ENCODE measurements at regions not wholly inside any gene's neighbourhood (a gene's known extent, or its start where the extent isn't known, plus 50 kb on each side); places are given as distances from the start of the nearest gene placed in this dataset.

DNA sequence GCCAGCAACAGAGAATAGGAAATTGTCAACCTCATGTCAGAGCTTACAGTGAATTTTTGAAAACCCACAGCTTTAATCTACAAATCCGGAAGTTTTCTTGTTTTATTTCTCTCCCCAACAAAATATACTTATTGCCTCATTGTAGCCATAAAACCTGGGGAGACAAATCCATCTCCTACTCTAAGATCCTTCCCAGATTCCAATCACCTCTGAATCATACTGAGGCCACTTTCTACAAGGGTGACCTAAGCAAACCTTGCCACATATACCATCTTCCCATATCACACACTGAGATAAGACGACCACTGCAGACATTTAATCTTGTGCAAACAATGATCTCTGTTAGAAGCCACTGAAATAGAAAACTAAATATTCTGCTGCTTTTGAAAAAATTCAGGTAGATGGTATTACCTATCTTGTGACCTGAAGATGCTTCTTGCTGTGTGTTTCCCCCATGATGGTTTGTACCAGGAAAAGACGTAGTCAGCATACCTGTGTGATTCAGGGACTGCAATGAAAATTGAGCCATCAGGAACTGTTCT is 171.5 kb upstream of the DUSP10 start:
- TF ChIP-seq CTCF (IDR thresholded peaks at IDR 0.05; ENCODE audit: borderline replicate concordance, extremely low read depth, insufficient read depth): no peak
- H3K4me1 ChIP-seq (ENCODE audit: control insufficient read depth in 2 of 3, insufficient read depth in 2 of 3, low read depth in 1 of 3, low read length in 3 of 3): no peaks in the 10 kb centered on the region
- H3K9ac ChIP-seq (ENCODE audit: low read length in 3 of 3): no peak overlapping the region
- no peaks in the 10 kb centered on the region for H3K9me3 ChIP-seq (ENCODE audit: control insufficient read depth in 2 of 3, insufficient read depth in 1 of 3, low read length in 3 of 3)
- FAIRE-seq (no peak), DNase-seq (no peak)
- H3K27me3 ChIP-seq (ENCODE audit: control insufficient read depth, insufficient read depth, low read length): no peaks in the 10 kb centered on the region
- intact Hi-C loops (cut with DNase I): no loop called here
- H3K36me3 ChIP-seq (ENCODE audit: control insufficient read depth in 2 of 3, insufficient read depth in 3 of 3, low read length in 3 of 3): no peaks in the 10 kb centered on the region
- H3K27ac ChIP-seq (ENCODE audit: low read depth in 2 of 2, low read length in 2 of 2): no peak overlapping the region
- H3K4me3 ChIP-seq (ENCODE audit: low read length in 3 of 3): no peak overlapping the region

DNA sequence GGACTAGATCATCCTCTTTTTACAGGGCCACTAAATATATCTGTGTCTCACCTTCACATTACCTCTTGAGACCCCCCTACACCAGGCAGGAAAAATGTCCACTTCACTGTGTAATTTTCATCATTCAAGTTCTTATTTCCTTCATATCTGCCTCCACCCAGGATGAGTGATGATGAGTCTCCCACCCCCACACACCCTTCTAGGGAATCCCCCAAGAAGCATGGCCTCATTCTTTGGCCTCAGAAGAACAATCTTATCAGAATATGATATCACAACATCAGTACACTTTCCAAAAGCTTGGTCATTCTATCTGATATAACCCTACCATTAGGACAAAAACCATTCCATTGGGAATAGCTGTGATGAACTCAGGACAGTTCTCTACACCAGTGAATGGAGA is 170.3 kb upstream of the DUSP10 start:
- Histone ChIP-seq H3K9ac (ENCODE audit: low read length in 3 of 3) (no peak overlapping the region), H3K27ac (ENCODE audit: low read depth in 2 of 2, low read length in 2 of 2) (no peak overlapping the region), H3K4me1 (ENCODE audit: control insufficient read depth in 2 of 3, insufficient read depth in 2 of 3, low read depth in 1 of 3, low read length in 3 of 3) (no peaks in the 10 kb centered on the region), H3K36me3 (ENCODE audit: control insufficient read depth in 2 of 3, insufficient read depth in 3 of 3, low read length in 3 of 3) (no peaks in the 10 kb centered on the region), H3K9me3 (ENCODE audit: control insufficient read depth in 2 of 3, insufficient read depth in 1 of 3, low read length in 3 of 3) (no peaks in the 10 kb centered on the region), H3K4me3 (ENCODE audit: low read length in 3 of 3) (no peak overlapping the region), H3K27me3 (ENCODE audit: control insufficient read depth, insufficient read depth, low read length) (no peaks in the 10 kb centered on the region)
- no peak for TF ChIP-seq CTCF (IDR thresholded peaks at IDR 0.05; ENCODE audit: borderline replicate concordance, extremely low read depth, insufficient read depth)
- DNase-seq (no peak), FAIRE-seq (no peak)
- intact Hi-C loops (cut with DNase I): no loop called here

GRCh38 chr1:221911714-221912113 is 169.8 kb upstream of the DUSP10 start:
- Histone ChIP-seq H3K9me3 (ENCODE audit: control insufficient read depth in 2 of 3, insufficient read depth in 1 of 3, low read length in 3 of 3) (no peaks in the 10 kb centered on the region), H3K36me3 (ENCODE audit: control insufficient read depth in 2 of 3, insufficient read depth in 3 of 3, low read length in 3 of 3) (no peaks in the 10 kb centered on the region), H3K4me3 (ENCODE audit: low read length in 3 of 3) (no peak overlapping the region), H3K27me3 (ENCODE audit: control insufficient read depth, insufficient read depth, low read length) (no peaks in the 10 kb centered on the region), H3K4me1 (ENCODE audit: control insufficient read depth in 2 of 3, insufficient read depth in 2 of 3, low read depth in 1 of 3, low read length in 3 of 3) (no peaks in the 10 kb centered on the region), H3K27ac (ENCODE audit: low read depth in 2 of 2, low read length in 2 of 2) (no peak overlapping the region), H3K9ac (ENCODE audit: low read length in 3 of 3) (no peak overlapping the region)
- DNase-seq: no peak
- FAIRE-seq: no peak
- intact Hi-C loops (cut with DNase I): no loop called here
- TF ChIP-seq CTCF (IDR thresholded peaks at IDR 0.05; ENCODE audit: borderline replicate concordance, extremely low read depth, insufficient read depth): no peak

DNA sequence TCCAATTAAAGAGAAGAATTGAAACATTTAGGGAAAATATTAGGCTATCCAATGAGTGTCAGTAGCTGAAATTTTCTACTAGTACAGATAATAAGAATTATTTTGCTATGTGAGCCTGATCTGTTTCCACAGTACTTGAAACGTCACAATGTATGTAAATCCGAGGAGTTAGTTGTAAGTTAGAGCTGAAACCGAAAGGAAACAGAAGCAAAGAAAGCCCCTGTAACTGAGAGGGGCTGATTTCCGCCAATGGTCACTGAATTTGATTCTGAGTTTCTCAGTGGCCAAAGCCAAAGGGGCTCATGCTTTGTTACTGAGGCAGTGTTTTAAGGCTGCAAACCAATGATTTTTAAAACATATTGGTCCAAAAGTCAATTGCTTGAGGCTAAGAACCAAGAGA is 168.3 kb upstream of the DUSP10 start:
- intact Hi-C loops (cut with DNase I): no loop called here
- Histone ChIP-seq H3K9ac (ENCODE audit: low read length in 3 of 3) (no peak overlapping the region), H3K9me3 (ENCODE audit: control insufficient read depth in 2 of 3, insufficient read depth in 1 of 3, low read length in 3 of 3) (no peaks in the 10 kb centered on the region), H3K4me1 (ENCODE audit: control insufficient read depth in 2 of 3, insufficient read depth in 2 of 3, low read depth in 1 of 3, low read length in 3 of 3) (no peaks in the 10 kb centered on the region), H3K27ac (ENCODE audit: low read depth in 2 of 2, low read length in 2 of 2) (no peak overlapping the region), H3K27me3 (ENCODE audit: control insufficient read depth, insufficient read depth, low read length) (no peaks in the 10 kb centered on the region), H3K4me3 (ENCODE audit: low read length in 3 of 3) (no peak overlapping the region), H3K36me3 (ENCODE audit: control insufficient read depth in 2 of 3, insufficient read depth in 3 of 3, low read length in 3 of 3) (no peaks in the 10 kb centered on the region)
- DNase-seq (no peak), FAIRE-seq (no peak)
- TF ChIP-seq CTCF (IDR thresholded peaks at IDR 0.05; ENCODE audit: borderline replicate concordance, extremely low read depth, insufficient read depth): no peak
